GM10266 (cell line): ENCODE measurements at regions not wholly inside any gene's neighbourhood (a gene's known extent, or its start where the extent isn't known, plus 50 kb on each side); places are given as distances from the start of the nearest gene placed in this dataset.

Experiments
- DNase-seq: peaks from one replicate; pipeline ENCODE4 v3.0.0; 2012; ENCODE audit errors: extremely low spot score
- CTCF ChIP-seq: IDR thresholded peaks from 2 replicates; pipeline ENCODE4 v1.5.1; 2012; ENCODE audit warnings: mild to moderate bottlenecking, low read depth; ENCODE audit not compliant: control insufficient read depth, insufficient read depth; ENCODE audit errors: missing control alignments

- no peak for TF ChIP-seq CTCF
- DNase-seq, result no peak
Observed at GRCh38 chr2:194455358-194455757, 1201.7 kb upstream of the SLC39A10 start.

- TF ChIP-seq CTCF, result no peak
- DNase-seq, result no peak
Observed at GRCh38 chr2:194452504-194452903, 1204.5 kb upstream of the SLC39A10 start.

- no peak for TF ChIP-seq CTCF
- no peak for DNase-seq
Observed at GRCh38 chr2:194445226-194445625, 1211.8 kb upstream of the SLC39A10 start.

GRCh38 chr2:194443926-194444325 is 1213.1 kb upstream of the SLC39A10 start:
- no peak for DNase-seq
- TF ChIP-seq CTCF, result no peak

- no peak for TF ChIP-seq CTCF
- DNase-seq, result no peak
Observed at GRCh38 chr2:194424683-194425209, 1232.3 kb upstream of the SLC39A10 start.

- no peak for DNase-seq
- TF ChIP-seq CTCF, result no peak
Observed at GRCh38 chr2:194411221-194411620, 1245.8 kb upstream of the SLC39A10 start.

GRCh38 chr2:194395818-194396217 is 1261.2 kb upstream of the SLC39A10 start:
- TF ChIP-seq CTCF, result no peak
- no peak for DNase-seq
